Stimulated activated CD4-positive, alpha-beta T cell treated with anti-CD3 and anti-CD28 coated beads, Interleukin-1b, Interleukin-23, amount 100 ng/mL, for 24 hours (primary cell): ENCODE measurements at regions not wholly inside any gene's neighbourhood (a gene's known extent, or its start where the extent isn't known, plus 50 kb on each side); places are given as distances from the start of the nearest gene placed in this dataset.
"Not testable (repeated sequence)": the region's sequence is repeated elsewhere in the genome, so short reads cannot be mapped to it uniquely, and the experiment has no call there.

Experiments used
- DNase-seq, 4 experiments: peaks; one replicate each; pipeline ENCODE4 v3.0.0-alpha.2; 2020; ENCODE audit warnings: low read depth in 4 of 4, low spot score in 1 of 4

DNA sequence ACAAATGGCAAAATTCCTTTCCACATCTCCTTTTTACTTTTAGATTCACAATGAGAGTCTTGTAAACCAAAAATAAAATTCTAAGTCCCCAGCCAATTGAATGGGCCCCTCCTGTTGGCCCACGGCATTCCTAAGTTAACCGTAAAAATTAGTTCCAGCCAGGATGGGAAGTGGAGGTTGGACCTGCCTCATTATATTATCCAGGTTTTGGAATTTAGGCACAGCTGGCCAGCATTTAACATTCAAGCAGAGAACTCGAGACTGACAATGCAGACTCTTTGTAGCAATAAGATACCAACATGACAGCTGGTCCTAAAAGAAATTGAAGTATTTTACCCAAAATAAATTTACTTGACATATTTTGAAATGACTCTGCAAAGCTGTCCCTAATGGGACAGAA, 321.0 kb upstream of the NAALADL2 start:
- DNase-seq, result no peak

GRCh38 chr3:174540116-174540908, 318.8 kb upstream of the NAALADL2 start:
- DNase-seq, result no peak

- DNase-seq, result no peak
These were observed 317.3 kb upstream of the NAALADL2 start for GRCh38 chr3:174541708-174542315.

- no peak for DNase-seq
These were observed 311.2 kb upstream of the NAALADL2 start for GRCh38 chr3:174547801-174548435.

- DNase-seq, result no peak
These were observed 310.1 kb upstream of the NAALADL2 start for GRCh38 chr3:174548841-174549623.

DNA sequence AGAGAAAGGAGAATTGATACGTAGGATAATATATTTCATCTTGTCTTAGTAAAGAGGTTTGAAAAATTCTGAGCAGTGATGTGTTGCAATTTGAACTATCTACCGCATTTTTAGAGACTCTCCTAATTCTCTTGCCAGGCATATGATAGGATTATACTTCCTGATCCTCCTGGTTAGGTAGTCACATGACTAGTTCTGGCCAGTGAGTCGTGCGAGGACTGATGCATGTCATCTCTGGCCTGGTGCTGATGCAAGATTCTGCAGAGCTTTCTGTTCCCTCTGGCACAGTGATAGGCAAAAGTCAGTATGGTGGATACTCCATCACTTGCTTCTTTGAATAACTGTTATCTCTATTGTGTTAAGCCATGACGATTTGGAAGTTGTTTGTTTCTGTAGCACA, 277.6 kb upstream of the NAALADL2 start:
- DNase-seq, result no peak

DNA sequence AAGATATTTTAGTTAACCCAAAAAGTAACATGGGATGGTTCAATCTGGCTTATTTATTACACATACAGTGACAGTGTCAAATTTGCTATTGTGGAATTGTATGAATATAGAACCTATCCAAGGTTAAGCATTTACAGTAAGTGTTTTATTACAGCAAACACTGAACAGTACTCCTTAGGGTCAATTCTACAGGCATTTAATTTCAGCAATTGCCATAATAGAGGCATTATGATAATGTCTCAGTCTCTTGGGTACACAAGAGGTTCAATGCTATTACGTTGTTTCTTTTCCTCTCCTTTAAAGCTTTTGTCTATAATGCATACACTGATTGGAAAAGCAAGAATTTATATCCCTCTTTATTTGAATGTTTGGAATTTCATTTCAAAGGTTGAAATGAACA, 275.7 kb upstream of the NAALADL2 start:
- DNase-seq, result no peak

GRCh38 chr3:174587137-174587536, 272.0 kb upstream of the NAALADL2 start:
- DNase-seq, result not testable (repeated sequence)

- no peak for DNase-seq
These were observed 262.6 kb upstream of the NAALADL2 start for GRCh38 chr3:174596447-174596982.

DNA sequence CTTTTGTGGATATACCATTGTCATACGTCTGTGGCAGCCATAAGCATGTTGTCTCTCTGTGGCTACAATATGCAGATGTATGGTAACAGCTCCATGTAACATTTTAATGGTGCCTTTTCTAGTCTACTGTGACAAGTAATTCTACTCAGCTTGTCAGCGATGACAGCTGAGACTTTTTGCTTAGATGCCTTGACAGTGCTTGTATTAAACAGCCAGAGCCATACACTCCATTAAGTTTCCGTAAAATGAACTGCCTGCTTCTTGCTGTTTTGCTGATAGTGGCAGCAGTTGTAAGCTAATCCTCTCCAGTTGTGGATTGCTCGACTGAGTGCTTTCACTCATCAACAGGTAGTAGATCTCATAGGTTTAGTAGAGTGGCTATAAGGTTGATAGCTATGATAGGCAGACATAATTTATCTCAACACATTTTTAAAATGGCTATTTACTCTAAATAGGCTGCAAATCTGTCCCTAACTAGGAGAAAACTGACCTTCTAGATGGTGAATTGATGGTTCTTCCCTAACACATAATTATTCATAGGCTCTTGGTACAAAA, 260.2 kb upstream of the NAALADL2 start:
- DNase-seq, result no peak

GRCh38 chr3:174613173-174613572, 246.0 kb upstream of the NAALADL2 start:
- DNase-seq, result no peak

DNA sequence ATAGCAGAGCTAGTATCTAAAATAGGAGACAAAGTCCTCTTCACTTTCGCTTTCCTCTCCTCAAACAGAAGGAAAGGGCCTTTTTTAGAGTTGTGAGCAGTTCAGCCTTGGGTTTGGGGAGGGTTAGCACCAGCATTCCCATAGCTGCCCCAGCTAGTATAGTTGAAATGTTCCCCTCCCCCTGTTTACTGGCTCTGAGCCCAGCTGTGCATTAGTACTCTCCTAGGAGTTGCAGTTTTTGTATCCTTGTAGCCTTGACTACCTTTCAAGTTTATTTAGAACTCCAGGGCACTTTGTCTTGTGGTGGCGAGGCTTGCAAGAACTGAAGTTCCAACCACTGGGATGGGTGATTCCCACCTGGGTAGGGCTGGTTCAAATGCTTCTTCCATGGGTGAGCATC, 245.1 kb upstream of the NAALADL2 start:
- DNase-seq, result no peak

DNA sequence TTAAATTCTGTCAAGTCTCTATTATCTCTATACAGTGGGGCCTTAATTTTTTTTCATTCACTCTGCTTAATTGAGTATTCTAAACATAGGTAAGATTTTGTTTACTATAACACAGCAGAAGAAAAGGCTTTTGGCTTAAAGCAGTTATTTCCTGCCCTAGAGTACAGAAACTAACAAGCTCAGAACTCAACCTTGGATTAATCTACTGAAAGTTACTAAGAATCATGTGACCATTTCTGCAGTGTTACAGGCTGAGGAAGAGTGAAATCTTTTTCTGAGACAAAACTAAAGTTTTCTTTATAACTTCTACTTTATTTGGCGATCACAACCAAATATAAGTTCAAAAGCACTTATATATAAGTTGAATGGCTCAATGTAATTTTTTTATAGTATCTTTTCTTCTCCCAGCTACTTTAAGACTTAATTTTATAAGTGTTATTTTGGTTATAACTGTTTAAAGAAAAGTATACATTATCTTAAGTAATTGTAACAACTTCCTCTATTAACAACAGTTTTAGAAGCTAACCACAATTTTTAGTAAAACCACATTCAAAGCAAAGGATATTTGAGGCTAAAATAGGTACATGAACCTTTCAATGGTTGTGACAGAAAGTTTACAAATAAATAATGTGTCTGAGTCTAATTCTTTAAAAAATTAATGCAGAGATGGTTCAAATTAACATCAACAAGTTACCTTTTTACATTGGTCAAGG, 240.6 kb upstream of the NAALADL2 start:
- DNase-seq, result no peak

- DNase-seq, result no peak
These were observed 239.9 kb upstream of the NAALADL2 start for GRCh38 chr3:174619239-174619638.

GRCh38 chr3:174620138-174620537, 239.0 kb upstream of the NAALADL2 start:
- DNase-seq, result no peak

GRCh38 chr3:174620855-174621472, 238.2 kb upstream of the NAALADL2 start:
- DNase-seq, result no peak

DNA sequence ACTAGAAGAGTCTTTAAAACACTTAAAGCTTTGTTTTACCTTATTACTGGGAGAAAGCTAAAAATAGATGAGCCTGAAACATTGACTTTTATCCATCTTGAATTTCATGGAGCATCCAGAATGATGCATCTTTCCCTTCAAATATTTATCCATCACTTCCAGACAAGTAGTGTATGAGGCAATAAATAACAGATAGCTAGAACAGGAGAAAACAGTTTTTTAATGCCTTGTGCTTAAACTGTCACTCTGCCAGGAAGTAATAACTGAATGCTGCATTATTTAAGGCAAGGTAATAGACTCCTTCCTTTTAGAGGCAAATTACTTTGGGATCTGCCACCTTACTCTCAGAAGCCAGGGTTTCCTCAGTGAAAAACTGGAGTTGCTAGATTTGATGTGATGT, 225.8 kb upstream of the NAALADL2 start:
- DNase-seq, result no peak

DNA sequence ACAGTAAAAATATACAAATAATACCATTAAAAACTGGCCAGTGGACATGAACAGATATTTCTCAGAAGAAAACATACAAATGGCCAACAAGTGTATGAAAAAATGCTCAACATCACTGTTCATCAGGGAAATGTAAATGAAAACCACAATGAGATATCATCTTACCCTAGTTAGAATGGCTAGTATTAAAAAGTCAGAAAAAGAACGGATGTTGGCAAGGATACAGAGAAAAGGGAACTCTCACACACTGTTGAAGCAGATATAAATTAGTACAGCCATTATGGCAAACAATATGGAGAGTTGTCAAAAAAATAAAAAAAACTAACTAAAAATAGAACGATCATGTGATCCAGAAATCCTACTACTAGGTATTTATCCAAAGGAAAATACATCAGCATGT, 222.7 kb upstream of the NAALADL2 start:
- DNase-seq, result no peak

DNA sequence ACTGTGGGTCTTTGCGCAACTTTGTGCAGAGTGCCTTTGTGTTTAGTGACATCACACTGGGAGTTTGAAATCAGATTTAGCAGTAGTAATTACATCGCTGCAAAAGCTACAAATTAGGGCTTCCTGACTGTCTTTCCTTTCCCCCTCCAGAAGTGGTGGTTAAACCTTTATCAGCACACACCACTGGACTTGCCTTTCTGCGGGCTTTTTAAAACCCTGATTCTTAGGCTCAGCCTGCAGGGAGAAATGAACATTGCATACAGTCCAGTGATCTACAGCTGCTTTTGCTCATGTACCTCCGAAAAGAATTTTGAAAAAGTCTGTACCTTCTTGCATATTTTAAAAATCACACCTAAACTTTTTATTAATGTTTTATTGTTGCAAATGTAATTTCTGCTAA, 219.7 kb upstream of the NAALADL2 start:
- DNase-seq, result no peak

- DNase-seq, result no peak
These were observed 219.2 kb upstream of the NAALADL2 start for GRCh38 chr3:174639970-174640369.
